ENCODE measurements at regions not wholly inside any gene's neighbourhood (a gene's known extent, or its start where the extent isn't known, plus 50 kb on each side); places are given as distances from the start of the nearest gene placed in this dataset.

- TF ChIP-seq YY1 (IDR thresholded peaks at IDR 0.05; ENCODE audit: insufficient read depth, insufficient read length): no peak
- no peak for TF ChIP-seq SUZ12 (IDR thresholded peaks at IDR 0.05; ENCODE audit: extremely low read depth, insufficient read depth, insufficient read length)
Measured at GRCh38 chr1:232162001-232162400, 467.9 kb downstream of the SIPA1L2 start.
